Hematopoietic multipotent progenitor cell (in vitro differentiated cells): ENCODE measurements at regions not wholly inside any gene's neighbourhood (a gene's known extent, or its start where the extent isn't known, plus 50 kb on each side); places are given as distances from the start of the nearest gene placed in this dataset.
"Not testable (repeated sequence)": the region's sequence is repeated elsewhere in the genome, so short reads cannot be mapped to it uniquely, and the experiment has no call there.

ENCODE experiments used
- DNase-seq, 3 donors: peaks; one replicate each; pipeline ENCODE4 v3.0.0-alpha.2; 2011 to 2015; ENCODE audit warnings: low read depth in 2 of 3, low spot score in 2 of 3

GRCh38 chr5:34096033-34096432, 53.0 kb upstream of the C1QTNF3 start:
- DNase-seq, result not testable (repeated sequence)

GRCh38 chr5:34099891-34100290, 56.9 kb upstream of the C1QTNF3 start:
- not testable (repeated sequence) for DNase-seq

GRCh38 chr5:34101567-34101966, 58.6 kb upstream of the C1QTNF3 start:
- DNase-seq, result not testable (repeated sequence)

- DNase-seq, result not testable (repeated sequence)
Measured at GRCh38 chr5:34108897-34109296, 65.9 kb upstream of the C1QTNF3 start.

- DNase-seq, result not testable (repeated sequence)
Measured at GRCh38 chr5:34124280-34124679, 81.3 kb upstream of the C1QTNF3 start.

GRCh38 chr5:34125354-34125753, 82.3 kb upstream of the C1QTNF3 start:
- not testable (repeated sequence) for DNase-seq

GRCh38 chr5:34126741-34127140, 83.7 kb upstream of the C1QTNF3 start:
- not testable (repeated sequence) for DNase-seq

- DNase-seq, result not testable (repeated sequence)
Measured at GRCh38 chr5:34127818-34128217, 84.8 kb upstream of the C1QTNF3 start.

- DNase-seq, result not testable (repeated sequence)
Measured at GRCh38 chr5:34128890-34129289, 85.9 kb upstream of the C1QTNF3 start.

- DNase-seq, result not testable (repeated sequence)
Measured at GRCh38 chr5:34154988-34155387, 112.0 kb upstream of the C1QTNF3 start.

GRCh38 chr5:34156703-34157414, 113.8 kb upstream of the C1QTNF3 start:
- not testable (repeated sequence) for DNase-seq

- DNase-seq, result not testable (repeated sequence)
Measured at GRCh38 chr5:34160904-34161303, 117.9 kb upstream of the C1QTNF3 start.

- not testable (repeated sequence) for DNase-seq
Measured at GRCh38 chr5:34171398-34171797, 128.4 kb upstream of the C1QTNF3 start.

GRCh38 chr5:34179453-34180190, 136.6 kb upstream of the C1QTNF3 start:
- not testable (repeated sequence) for DNase-seq

- not testable (repeated sequence) for DNase-seq
Measured at GRCh38 chr5:34180225-34180624, 137.2 kb upstream of the C1QTNF3 start.

- DNase-seq, result not testable (repeated sequence)
Measured at GRCh38 chr5:34180940-34181614, 138.1 kb upstream of the C1QTNF3 start.

- not testable (repeated sequence) for DNase-seq
Measured at GRCh38 chr5:34185005-34185404, 142.0 kb upstream of the C1QTNF3 start.

GRCh38 chr5:34185572-34185971, 142.6 kb upstream of the C1QTNF3 start:
- not testable (repeated sequence) for DNase-seq

GRCh38 chr5:34186108-34186507, 143.1 kb upstream of the C1QTNF3 start:
- not testable (repeated sequence) for DNase-seq

- DNase-seq, result not testable (repeated sequence)
Measured at GRCh38 chr5:34186865-34187264, 143.9 kb upstream of the C1QTNF3 start.

- DNase-seq, result not testable (repeated sequence)
Measured at GRCh38 chr5:34187441-34187840, 144.4 kb upstream of the C1QTNF3 start.
